Forelimb muscle (tissue), 1 donor: ENCODE measurements at regions not wholly inside any gene's neighbourhood (a gene's known extent, or its start where the extent isn't known, plus 50 kb on each side); places are given as distances from the start of the nearest gene placed in this dataset.
"Not testable (repeated sequence)": the region's sequence is repeated elsewhere in the genome, so short reads cannot be mapped to it uniquely, and the experiment has no call there.

ENCODE experiments used
- DNase-seq: peaks from one replicate; pipeline ENCODE4 v3.0.0-alpha.2; 2013; ENCODE audit warnings: low read depth

DNA sequence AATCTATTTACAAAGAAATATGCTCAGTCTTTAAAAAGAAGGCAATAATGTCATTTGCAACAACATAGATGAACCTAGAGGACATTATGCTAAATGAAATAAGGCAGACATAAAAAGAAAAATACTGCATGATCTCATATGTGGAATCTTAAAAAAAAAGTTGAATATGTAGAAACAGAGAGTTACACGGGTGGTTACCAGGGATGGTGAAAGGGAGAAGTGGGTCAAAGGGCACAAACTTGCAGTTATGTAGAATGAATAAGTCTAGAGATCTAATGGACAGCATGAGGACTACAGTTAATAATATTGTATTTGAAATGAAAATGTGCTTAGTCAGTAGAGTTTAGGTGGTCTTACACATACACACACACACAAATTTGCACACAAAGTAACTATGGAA is 88.2 kb upstream of the CCDC71L start:
- DNase-seq, result no peak

DNA sequence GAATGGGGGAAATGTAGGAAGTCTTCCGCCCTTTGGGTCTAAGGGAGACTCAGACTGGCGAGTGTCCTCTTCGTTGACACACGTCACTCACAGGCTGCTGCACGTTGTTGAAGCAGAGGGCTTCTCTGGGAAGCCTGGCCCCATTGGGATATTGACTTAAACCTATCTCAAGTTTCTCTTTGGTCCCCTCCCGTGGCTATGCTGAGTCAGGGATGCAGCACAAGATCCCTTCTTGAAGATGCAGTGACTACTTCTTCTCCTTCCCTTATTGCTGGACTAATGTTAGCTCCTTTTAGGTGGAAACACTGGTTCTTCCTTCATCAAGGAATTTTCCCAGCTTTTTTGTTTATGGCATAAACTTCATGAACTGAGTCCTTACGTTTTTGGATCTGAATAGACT is 89.8 kb upstream of the CCDC71L start:
- no peak for DNase-seq

- DNase-seq, result no peak
Observed at GRCh38 chr7:106752367-106752766, 91.4 kb upstream of the CCDC71L start.

- not testable (repeated sequence) for DNase-seq
Observed at GRCh38 chr7:106755024-106755423, 94.1 kb upstream of the CCDC71L start.

- no peak for DNase-seq
Observed at GRCh38 chr7:106755641-106756040, 94.7 kb upstream of the CCDC71L start.

- DNase-seq, result no peak
Observed at GRCh38 chr7:106756071-106756470, 95.1 kb upstream of the CCDC71L start.

DNA sequence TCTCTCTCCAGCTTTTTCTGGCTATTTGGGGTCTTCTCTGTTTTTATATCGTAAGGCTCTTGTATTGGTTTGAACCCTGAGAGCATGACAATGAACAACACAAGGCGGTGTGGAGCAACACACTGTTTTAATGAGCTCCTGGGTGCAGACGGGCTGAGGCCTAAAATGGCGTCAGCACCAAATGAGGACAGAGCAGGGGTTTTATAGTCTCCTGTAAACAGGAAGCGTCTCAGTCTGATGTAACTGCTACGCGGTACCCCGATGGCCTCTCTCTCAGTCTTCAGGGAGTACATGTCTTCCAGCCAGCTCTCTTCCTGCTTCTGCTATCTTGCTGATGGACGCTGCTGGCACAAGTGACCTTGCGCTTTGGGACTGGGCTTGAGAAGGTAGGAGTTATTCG is 95.9 kb upstream of the CCDC71L start:
- no peak for DNase-seq

DNA sequence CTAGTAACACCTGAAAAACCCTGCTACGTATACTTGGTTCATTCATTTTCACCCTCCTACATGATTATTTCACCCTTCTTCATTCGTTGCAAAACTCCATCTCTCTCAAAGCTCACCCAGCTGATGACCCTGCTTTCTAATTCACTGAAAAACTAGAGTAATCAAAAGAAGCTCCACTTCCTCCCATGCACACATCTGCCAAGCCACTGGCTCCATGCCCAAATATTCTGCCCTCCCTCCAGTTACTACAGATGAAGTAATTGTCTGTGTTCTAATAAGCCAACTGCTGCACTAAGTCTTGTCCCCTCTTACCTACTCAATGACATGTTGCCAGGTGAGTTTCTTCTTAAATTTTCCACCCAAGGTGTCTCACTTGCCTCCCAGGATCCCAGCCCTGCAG is 96.9 kb upstream of the CCDC71L start:
- no peak for DNase-seq

DNA sequence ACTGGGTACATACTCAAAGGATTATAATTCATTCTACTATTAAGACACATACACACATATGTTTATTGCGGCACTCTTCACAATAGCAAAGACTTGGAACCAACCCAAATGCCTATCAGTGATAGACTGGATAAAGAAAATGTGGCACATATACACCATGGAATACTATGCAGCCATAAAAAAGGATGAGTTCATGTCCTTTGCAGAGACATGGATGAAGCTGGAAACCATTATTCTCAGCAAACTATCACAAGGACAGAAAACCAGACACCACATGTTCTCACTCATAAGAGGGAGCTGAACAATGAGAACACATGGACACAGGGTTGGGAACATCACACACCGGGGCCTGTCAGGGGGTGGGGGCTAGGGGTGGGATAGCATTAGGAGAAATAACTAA is 101.9 kb upstream of the CCDC71L start:
- not testable (repeated sequence) for DNase-seq

- DNase-seq, result no peak
Observed at GRCh38 chr7:106763717-106764116, 101.4 kb upstream of the PIK3CG start.

- no peak for DNase-seq
Observed at GRCh38 chr7:106765727-106766355, 99.2 kb upstream of the PIK3CG start.

- DNase-seq, result no peak
Observed at GRCh38 chr7:106766551-106766950, 98.5 kb upstream of the PIK3CG start.

DNA sequence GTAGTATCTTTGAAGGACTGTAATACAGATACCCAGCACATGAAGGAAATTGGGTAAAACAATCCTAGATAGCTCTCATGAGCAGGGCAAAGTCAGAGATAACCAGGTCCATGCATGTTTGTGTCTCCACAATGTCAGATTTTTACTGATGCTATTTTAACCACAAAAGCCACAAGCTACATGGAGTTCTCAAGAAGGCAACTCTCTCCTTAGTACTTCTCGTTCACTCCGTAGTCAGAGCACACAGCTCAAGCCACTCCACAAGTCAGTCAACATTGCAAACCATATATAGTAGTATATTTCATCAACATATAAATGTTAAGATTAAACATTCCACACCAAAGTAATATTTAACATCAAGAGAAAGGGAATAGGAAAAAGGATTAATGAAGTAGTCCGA is 98.0 kb upstream of the PIK3CG start:
- no peak for DNase-seq

DNA sequence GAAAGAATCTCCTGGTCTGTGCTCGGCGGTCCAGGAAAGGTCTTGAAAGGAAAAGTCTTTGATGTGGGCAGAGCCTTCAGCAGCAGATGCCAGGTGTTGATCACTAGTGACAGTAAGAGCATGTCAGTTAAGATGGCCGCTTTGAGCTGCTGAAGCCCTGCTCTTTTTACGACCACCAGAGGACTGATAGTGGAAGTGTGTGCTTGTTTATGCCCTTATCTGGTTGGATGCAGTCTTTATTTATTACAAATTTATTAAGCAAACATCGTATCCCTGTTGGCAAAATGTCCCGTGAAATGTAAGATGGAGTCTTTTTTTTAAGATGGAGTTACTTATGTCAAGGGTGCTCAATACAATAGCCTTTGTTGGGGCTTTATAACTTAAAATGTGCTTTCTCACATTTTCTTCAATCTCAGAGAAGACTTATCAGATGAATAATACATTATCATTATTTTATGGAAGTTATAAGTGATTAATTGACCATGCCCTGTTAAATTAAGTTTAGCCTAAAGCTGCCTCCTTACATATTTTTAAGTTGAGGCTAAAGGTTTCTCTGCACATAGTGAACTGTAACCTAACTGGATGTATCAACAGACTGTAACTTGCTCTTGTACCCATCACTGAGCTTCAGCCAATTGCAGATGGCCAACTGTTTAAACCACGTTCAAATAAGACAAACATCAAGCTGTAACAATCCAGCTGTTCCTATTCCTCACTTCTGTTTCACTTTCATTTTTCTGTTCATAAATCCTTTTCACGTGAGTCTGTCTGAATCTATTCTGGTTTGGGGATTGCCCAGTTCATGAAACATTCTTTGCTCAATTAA is 97.4 kb upstream of the PIK3CG start:
- no peak for DNase-seq

GRCh38 chr7:106768324-106768751 is 96.7 kb upstream of the PIK3CG start:
- DNase-seq, result no peak

GRCh38 chr7:106770191-106770590 is 94.9 kb upstream of the PIK3CG start:
- no peak for DNase-seq

DNA sequence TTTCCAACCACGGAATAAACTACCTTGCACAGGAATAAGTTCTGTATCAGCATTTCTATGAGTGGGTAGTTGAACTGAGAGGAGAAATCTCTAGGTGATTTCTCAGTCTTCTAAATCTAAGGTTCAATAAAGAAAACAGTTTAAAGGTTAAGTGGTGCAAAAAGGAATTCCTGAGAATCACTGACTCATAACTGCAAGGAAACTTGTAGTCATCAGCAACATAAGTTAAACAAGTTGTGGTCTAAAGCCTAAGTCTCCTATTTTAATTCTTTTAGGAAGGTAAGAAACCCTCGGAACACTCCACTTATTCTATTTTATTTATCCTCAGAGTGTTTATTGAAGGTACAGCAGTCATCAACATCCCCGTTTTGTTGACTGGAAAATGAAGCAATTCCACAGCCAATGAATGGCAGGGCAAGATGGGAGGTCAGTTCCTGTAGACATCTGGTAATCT is 92.4 kb upstream of the PIK3CG start:
- no peak for DNase-seq

GRCh38 chr7:106773228-106773627 is 91.9 kb upstream of the PIK3CG start:
- no peak for DNase-seq

GRCh38 chr7:106773721-106774120 is 91.4 kb upstream of the PIK3CG start:
- DNase-seq, result no peak

DNA sequence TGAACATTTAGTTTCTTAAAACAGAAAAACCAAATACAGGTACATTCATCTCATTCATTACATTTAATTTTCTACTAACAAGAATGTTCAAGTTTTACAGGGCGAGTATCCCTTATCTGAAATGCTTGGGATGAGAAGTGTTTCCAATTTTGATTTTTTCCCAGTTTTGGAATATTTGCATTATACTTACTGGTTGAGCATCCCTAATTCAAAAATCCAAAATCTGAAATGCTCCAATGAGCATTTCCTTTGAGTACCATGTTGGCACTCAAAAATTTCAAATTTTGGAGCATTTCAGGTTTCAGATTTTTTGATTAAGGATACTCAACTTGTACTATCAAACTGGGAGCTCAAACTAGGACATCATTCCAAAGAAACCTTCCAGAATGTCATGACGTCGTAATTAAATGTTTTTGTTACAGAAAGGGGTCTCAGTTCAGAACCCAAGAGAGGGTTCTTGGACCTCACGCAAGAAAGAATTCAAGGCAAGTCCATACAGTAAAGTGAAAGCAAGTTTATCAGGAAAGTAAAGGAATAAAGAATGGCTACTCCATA is 90.8 kb upstream of the PIK3CG start:
- DNase-seq, result no peak

DNA sequence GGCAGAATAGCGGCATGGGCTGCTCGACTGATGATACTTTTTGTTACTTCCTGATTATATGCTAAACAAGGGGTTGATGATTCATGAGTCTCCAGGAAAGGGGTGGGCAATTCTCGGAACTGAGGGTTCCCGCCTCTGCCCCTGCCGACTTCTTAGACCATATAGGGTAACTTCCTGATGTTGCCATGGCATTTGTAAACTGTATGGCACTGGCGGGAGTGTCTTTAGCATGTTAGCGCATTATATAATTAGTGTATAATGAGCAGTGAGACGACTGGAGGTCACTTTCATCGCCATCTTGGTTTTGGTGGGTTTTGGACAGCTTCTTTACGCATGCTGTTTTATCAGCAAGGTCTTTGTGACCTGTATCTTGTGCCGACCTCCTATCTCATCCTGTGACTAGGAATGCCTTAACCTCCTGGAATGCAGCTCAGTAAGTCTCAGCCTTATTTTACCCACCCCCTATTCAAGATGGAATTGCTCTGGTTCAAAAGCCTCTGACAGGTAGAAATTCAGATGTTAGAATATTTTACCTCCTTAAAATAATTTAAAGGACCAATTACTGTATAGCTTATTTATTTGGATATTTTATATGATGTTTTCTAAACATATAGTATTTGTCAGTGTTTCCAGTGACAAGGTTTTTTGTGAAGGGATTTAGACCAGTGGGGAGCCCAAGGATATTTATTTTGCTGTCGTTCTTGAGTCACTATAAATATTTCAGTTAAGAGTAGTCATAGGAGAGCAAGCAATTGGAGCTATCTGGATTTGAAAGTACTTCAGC is 90.1 kb upstream of the PIK3CG start:
- DNase-seq, result no peak

DNA sequence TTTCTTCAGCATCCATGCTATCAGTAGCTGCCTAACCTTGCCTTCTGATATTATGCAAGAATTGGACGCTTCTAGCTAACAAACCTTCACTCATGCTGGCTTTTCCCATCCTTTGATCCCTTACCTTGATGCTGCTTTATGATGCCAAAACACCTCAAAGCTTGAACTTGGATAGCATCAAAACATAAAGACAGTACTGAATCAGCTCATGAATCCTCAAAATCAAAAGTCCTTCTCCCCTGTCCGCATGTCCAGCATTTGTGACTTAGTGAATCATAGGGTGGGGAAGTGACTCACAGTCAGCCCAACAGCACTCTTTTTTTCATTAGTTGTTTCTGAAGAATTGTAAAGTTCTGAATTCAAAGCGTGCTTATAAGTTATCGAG is 89.5 kb upstream of the PIK3CG start:
- DNase-seq, result no peak
